H1 (cell line): ENCODE measurements at regions not wholly inside any gene's neighbourhood (a gene's known extent, or its start where the extent isn't known, plus 50 kb on each side); places are given as distances from the start of the nearest gene placed in this dataset.

Experiments
- CTCF ChIA-PET: fragments of 300-600 bp; sonication (Branson Sonifier 250); formaldehyde crosslinking; loops from one replicate; lab custom pipeline; 2021; ENCODE audit not compliant: partially characterized antibody; lab: Charles Lee
- POLR2A ChIA-PET: fragments of 300-600 bp; sonication (Branson Sonifier 250); formaldehyde crosslinking; loops from one replicate; lab custom pipeline; 2021; ENCODE audit warnings: inconsistent platforms; ENCODE audit not compliant: partially characterized antibody; lab: Charles Lee
- DNase-seq, 2 experiments: peaks; one replicate each; pipeline versions ENCODE4 v3.0.0 to v3.0.0-alpha.2; 2010 to 2022; ENCODE audit warnings: low spot score in 2 of 2, low read depth in 1 of 2, mixed read lengths in 1 of 2
- FAIRE-seq: peaks from 2 replicates; lab custom pipeline; 2011; peaks lifted over from hg19 to GRCh38; lab: Jason Lieb, UNC
- H2AFZ ChIP-seq: 2 replicates; pipeline ENCODE4 v1.8.1; 2012; ENCODE audit warnings: low read length, inconsistent platforms
- H2AK5ac ChIP-seq: 2 replicates; pipeline ENCODE4 v1.6.1; 2013; ENCODE audit warnings: low read depth, low read length
- H2BK120ac ChIP-seq: replicated peaks from 2 replicates; pipeline ENCODE3; 2013; ENCODE audit warnings: low read depth, low read length, inconsistent platforms
- H2BK12ac ChIP-seq: 2 replicates; pipeline ENCODE4 v1.6.1; 2013; ENCODE audit warnings: low read depth, low read length
- H2BK15ac ChIP-seq: 2 replicates; pipeline ENCODE4 v1.6.1; 2013; ENCODE audit warnings: low read length
- H2BK20ac ChIP-seq: 2 replicates; pipeline ENCODE4 v1.6.1; 2013; ENCODE audit warnings: low read length
- H2BK5ac ChIP-seq: 2 replicates; pipeline ENCODE4 v1.6.1; 2013; ENCODE audit warnings: low read depth, low read length
- H3K14ac ChIP-seq: 2 replicates; pipeline ENCODE4 v1.6.1; 2013; ENCODE audit warnings: inconsistent platforms; ENCODE audit not compliant: insufficient read length
- H3K18ac ChIP-seq: 2 replicates; pipeline ENCODE4 v1.6.1; 2013; ENCODE audit warnings: low read length; ENCODE audit errors: extremely low read depth
- H3K23ac ChIP-seq: 2 replicates; pipeline ENCODE4 v1.6.1; 2013; ENCODE audit warnings: inconsistent platforms; ENCODE audit not compliant: insufficient read length
- H3K23me2 ChIP-seq: 2 replicates; pipeline ENCODE4 v1.6.1; 2013; ENCODE audit warnings: low read depth, low read length
- H3K27ac ChIP-seq: 2 replicates; pipeline ENCODE4 v1.6.1; 2011; ENCODE audit warnings: low read depth, low read length, inconsistent platforms
- H3K27me3 ChIP-seq, 4 experiments: replicated peaks in 1 of 4; 1 replicate in 1 of 4; 2 replicates in 3 of 4; pipeline versions ENCODE4 v1.6.1 to v1.8.1; 2011 to 2013; ENCODE audit warnings: low read length in 3 of 4, mild to moderate bottlenecking in 3 of 4, inconsistent platforms in 2 of 4, mixed read lengths in 2 of 4, moderate library complexity in 1 of 4; ENCODE audit not compliant: control insufficient read depth in 3 of 4, insufficient read depth in 3 of 4; ENCODE audit errors: extremely low read depth in 1 of 4
- H3K36me3 ChIP-seq, 4 experiments: 2 replicates each; pipeline versions ENCODE4 v1.6.1 to v1.8.1; 2011 to 2013; ENCODE audit warnings: mild to moderate bottlenecking in 4 of 4, low read length in 3 of 4, moderate library complexity in 2 of 4, control low read depth in 1 of 4, inconsistent platforms in 1 of 4; ENCODE audit not compliant: insufficient read depth in 4 of 4, control insufficient read depth in 2 of 4
- H3K4ac ChIP-seq: replicated peaks from 2 replicates; pipeline ENCODE3; 2013; ENCODE audit warnings: low read length, low read depth, mixed read lengths, inconsistent platforms; ENCODE audit not compliant: insufficient read length
- H3K4me1 ChIP-seq, 4 experiments: replicated peaks in 1 of 4; 1 replicate in 1 of 4; 2 replicates in 3 of 4; pipeline versions ENCODE4 v1.6.1 to v1.8.1; 2011 to 2013; ENCODE audit warnings: low read length in 3 of 4, inconsistent platforms in 2 of 4, mixed read lengths in 1 of 4; ENCODE audit not compliant: insufficient read depth in 4 of 4, control insufficient read depth in 3 of 4
- H3K4me2 ChIP-seq, 2 experiments: 2 replicates each; pipeline versions ENCODE4 v1.6.1 to v1.8.1; 2011 to 2013; ENCODE audit warnings: low read depth in 2 of 2, low read length in 2 of 2, control low read depth in 1 of 2, inconsistent platforms in 1 of 2, mild to moderate bottlenecking in 1 of 2; ENCODE audit not compliant: insufficient read depth in 1 of 2
- H3K4me3 ChIP-seq, 4 experiments: fragments of 200-600, 300-600 bp in 1 of 4; sonication (generic), shearing (Covaris generic), sonication (Bioruptor Twin) in 1 of 4; 2 replicates each; pipeline versions ENCODE4 v1.5.1 to v1.8.1; 2011 to 2016; ENCODE audit warnings: low read length in 4 of 4, low read depth in 3 of 4, control low read depth in 2 of 4, inconsistent platforms in 2 of 4, mild to moderate bottlenecking in 2 of 4, mixed read lengths in 1 of 4, moderate library complexity in 1 of 4; ENCODE audit not compliant: insufficient read depth in 2 of 4; ENCODE audit errors: extremely low read depth in 1 of 4
- H3K56ac ChIP-seq: replicated peaks from 2 replicates; pipeline ENCODE3; 2013; ENCODE audit warnings: low read depth, mild to moderate bottlenecking, mixed read lengths, low read length, inconsistent platforms; ENCODE audit not compliant: insufficient read length
- H3K79me1 ChIP-seq: 2 replicates; pipeline ENCODE4 v1.6.1; 2013; ENCODE audit warnings: low read depth, low read length, control low read depth
- H3K79me2 ChIP-seq, 2 experiments: 2 replicates each; pipeline versions ENCODE4 v1.6.1 to v1.8.1; 2012 to 2013; ENCODE audit warnings: low read length in 2 of 2, mild to moderate bottlenecking in 2 of 2, inconsistent platforms in 1 of 2; ENCODE audit not compliant: insufficient read depth in 2 of 2, control insufficient read depth in 1 of 2
- H3K9ac ChIP-seq, 4 experiments: replicated peaks in 1 of 4; 1 replicate in 1 of 4; 2 replicates in 3 of 4; pipeline versions ENCODE4 v1.6.1 to v1.8.1; 2011 to 2013; ENCODE audit warnings: low read depth in 3 of 4, low read length in 3 of 4, control low read depth in 2 of 4, mild to moderate bottlenecking in 2 of 4, moderate library complexity in 2 of 4, inconsistent platforms in 1 of 4; ENCODE audit errors: extremely low read depth in 1 of 4
- H3K9me3 ChIP-seq, 2 experiments: 2 replicates each; pipeline versions ENCODE4 v1.6.1 to v1.8.1; 2012 to 2013; ENCODE audit warnings: mild to moderate bottlenecking in 2 of 2, moderate library complexity in 2 of 2, control low read depth in 1 of 2, inconsistent platforms in 1 of 2, low read depth in 1 of 2, low read length in 1 of 2, mixed read lengths in 1 of 2; ENCODE audit not compliant: insufficient read depth in 2 of 2
- H4K20me1 ChIP-seq, 2 experiments: replicated peaks in 1 of 2; 2 replicates each; pipeline versions ENCODE3 to v1.8.1; 2011 to 2013; ENCODE audit warnings: inconsistent platforms in 2 of 2, low read length in 2 of 2, mild to moderate bottlenecking in 1 of 2; ENCODE audit not compliant: insufficient read depth in 2 of 2, control insufficient read depth in 1 of 2
- H4K5ac ChIP-seq: 2 replicates; pipeline ENCODE4 v1.6.1; 2013; ENCODE audit warnings: low read length, low read depth, mixed read lengths, inconsistent platforms; ENCODE audit not compliant: insufficient read length
- H4K8ac ChIP-seq: 2 replicates; pipeline ENCODE4 v1.8.0; 2013; ENCODE audit warnings: mild to moderate bottlenecking, moderate library complexity, low read length, inconsistent platforms; ENCODE audit not compliant: insufficient read depth; ENCODE audit errors: extremely low read depth
- H4K91ac ChIP-seq: replicated peaks from 2 replicates; pipeline ENCODE3; 2013; ENCODE audit warnings: low read length, mixed read lengths, inconsistent platforms; ENCODE audit not compliant: insufficient read length
- CBX8 ChIP-seq: fragments of 300-800, 300-1000 bp; sonication (generic); IDR thresholded peaks from 2 replicates; pipeline ENCODE4 v1.7.1; 2016; ENCODE audit warnings: low read depth, low read length, borderline replicate concordance
- GTF2F1 ChIP-seq: IDR thresholded peaks from 2 replicates; pipeline ENCODE4 v1.6.1; 2012; ENCODE audit warnings: low read depth, low read length, improper control_type of control experiment, borderline replicate concordance
- HDAC6 ChIP-seq: IDR thresholded peaks from one replicate; pipeline ENCODE4 v1.7.1; 2012; ENCODE audit warnings: low read depth, mild to moderate bottlenecking, inconsistent platforms, low read length, moderate library complexity
- TAF7 ChIP-seq: optimal IDR thresholded peaks from 2 replicates; pipeline ENCODE3; 2011; ENCODE audit warnings: low read depth, mild to moderate bottlenecking, inconsistent platforms, low read length, moderate library complexity, borderline replicate concordance
- WGBS, 2 experiments: shearing (Covaris generic) in 1 of 2; methylation state at CpG; one replicate each; pipeline versions ENCODE4 v1.1.6 to v1.1.7; 2013 to 2015; ENCODE audit warnings: low lambda C conversion rate in 2 of 2, mixed read lengths in 2 of 2, inconsistent platforms in 1 of 2, low coverage in 1 of 2, missing lambda C conversion rate in 1 of 2; ENCODE audit not compliant: insufficient replicate concordance in 2 of 2, insufficient coverage in 1 of 2, insufficient read length in 1 of 2; ENCODE audit errors: extremely low coverage in 1 of 2, missing lambda C conversion rate in 1 of 2; 5-methylcytosine and 5-hydroxymethylcytosine counted together
- TF ChIP-seq, protein P1 (sequence below), 3 experiments: IDR thresholded peaks; 1 replicate in 2 of 3; 2 replicates in 1 of 3; pipeline versions ENCODE4 v1.5.1 to v1.6.1; 2011; ENCODE audit warnings: low read length in 3 of 3, mild to moderate bottlenecking in 3 of 3, inconsistent platforms in 2 of 3, low read depth in 1 of 3, moderate library complexity in 1 of 3; ENCODE audit not compliant: insufficient read depth in 1 of 3; ENCODE audit errors: control extremely low read depth in 1 of 3
- TF ChIP-seq, protein P2 (sequence below): IDR thresholded peaks from 2 replicates; pipeline ENCODE4 v1.6.1; 2012; ENCODE audit warnings: low read length, inconsistent platforms

DNA sequence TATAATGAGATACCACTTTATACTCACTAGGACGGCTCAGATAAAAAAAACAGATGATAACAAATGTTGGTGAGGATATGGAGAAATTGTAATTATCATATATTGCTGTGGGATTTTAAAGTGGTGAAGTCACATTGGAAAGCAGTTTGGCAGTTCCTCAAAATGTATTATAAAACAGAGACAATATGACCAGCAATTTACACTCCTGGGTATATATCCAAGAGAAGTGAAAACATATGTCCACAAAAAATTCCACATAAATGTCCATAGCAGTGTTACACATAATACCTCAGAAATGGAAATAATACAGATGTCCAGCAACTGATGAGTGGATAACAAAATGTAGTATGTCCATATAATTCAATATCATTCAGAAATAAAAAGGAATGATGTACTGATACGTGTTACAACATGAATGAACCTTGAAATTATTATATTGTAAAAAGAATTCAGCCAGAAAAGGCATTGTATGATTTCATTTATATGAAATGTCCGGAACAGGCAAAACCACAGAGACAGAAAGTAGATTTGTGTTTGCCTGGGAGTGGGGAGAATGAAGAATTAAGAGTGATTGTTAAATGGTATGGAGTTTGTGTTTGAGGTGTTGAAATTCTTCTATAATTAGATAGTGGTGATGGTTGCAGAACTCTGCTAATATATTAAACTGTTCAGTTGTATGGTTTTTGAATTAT, 220.9 kb downstream of the SLC7A11 start:
- no peak overlapping the region for H3K14ac ChIP-seq
- no peak for FAIRE-seq
- TF ChIP-seq, protein P1, sequence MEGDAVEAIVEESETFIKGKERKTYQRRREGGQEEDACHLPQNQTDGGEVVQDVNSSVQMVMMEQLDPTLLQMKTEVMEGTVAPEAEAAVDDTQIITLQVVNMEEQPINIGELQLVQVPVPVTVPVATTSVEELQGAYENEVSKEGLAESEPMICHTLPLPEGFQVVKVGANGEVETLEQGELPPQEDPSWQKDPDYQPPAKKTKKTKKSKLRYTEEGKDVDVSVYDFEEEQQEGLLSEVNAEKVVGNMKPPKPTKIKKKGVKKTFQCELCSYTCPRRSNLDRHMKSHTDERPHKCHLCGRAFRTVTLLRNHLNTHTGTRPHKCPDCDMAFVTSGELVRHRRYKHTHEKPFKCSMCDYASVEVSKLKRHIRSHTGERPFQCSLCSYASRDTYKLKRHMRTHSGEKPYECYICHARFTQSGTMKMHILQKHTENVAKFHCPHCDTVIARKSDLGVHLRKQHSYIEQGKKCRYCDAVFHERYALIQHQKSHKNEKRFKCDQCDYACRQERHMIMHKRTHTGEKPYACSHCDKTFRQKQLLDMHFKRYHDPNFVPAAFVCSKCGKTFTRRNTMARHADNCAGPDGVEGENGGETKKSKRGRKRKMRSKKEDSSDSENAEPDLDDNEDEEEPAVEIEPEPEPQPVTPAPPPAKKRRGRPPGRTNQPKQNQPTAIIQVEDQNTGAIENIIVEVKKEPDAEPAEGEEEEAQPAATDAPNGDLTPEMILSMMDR (IDR thresholded peaks at IDR 0.05; ENCODE audit: control extremely low read depth in 1 of 3, insufficient read depth in 1 of 3, low read depth in 1 of 3, low read length in 3 of 3) = no peak
- TF ChIP-seq CBX8 (no peak), TAF7 (no peak), HDAC6 (no peak), GTF2F1 (no peak)
- TF ChIP-seq, protein P2, sequence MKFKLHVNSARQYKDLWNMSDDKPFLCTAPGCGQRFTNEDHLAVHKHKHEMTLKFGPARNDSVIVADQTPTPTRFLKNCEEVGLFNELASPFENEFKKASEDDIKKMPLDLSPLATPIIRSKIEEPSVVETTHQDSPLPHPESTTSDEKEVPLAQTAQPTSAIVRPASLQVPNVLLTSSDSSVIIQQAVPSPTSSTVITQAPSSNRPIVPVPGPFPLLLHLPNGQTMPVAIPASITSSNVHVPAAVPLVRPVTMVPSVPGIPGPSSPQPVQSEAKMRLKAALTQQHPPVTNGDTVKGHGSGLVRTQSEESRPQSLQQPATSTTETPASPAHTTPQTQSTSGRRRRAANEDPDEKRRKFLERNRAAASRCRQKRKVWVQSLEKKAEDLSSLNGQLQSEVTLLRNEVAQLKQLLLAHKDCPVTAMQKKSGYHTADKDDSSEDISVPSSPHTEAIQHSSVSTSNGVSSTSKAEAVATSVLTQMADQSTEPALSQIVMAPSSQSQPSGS = no peak

More for the DNA sequence above, 220.9 kb downstream of the SLC7A11 start:
- ChIA-PET POLR2A (no interaction called here), CTCF (no interaction called here)
- no peak overlapping the region for H3K4me3 ChIP-seq
- DNase-seq = no peak
- no peaks in the 10 kb centered on the region for H3K4me1 ChIP-seq
- H2BK12ac ChIP-seq = no peak overlapping the region
- H4K91ac ChIP-seq = no peak overlapping the region
- no peak overlapping the region for H3K4ac ChIP-seq
- H2BK5ac ChIP-seq = no peak overlapping the region
- H4K8ac ChIP-seq = no peak overlapping the region
- no peaks in the 10 kb centered on the region for H3K79me2 ChIP-seq
- 53% methylated on average over 3 of the region's 3 CpGs; no CpG with 5 or more reads in 1 of the 2 experiments for WGBS, 2 experiments
- no peaks in the 10 kb centered on the region for H3K27me3 ChIP-seq
- no peaks in the 10 kb centered on the region for H3K36me3 ChIP-seq
- no peaks in the 10 kb centered on the region for H3K79me1 ChIP-seq
- H3K9ac ChIP-seq = no peak overlapping the region
- H2BK20ac ChIP-seq = no peak overlapping the region
- H4K5ac ChIP-seq = no peak overlapping the region
- H2AK5ac ChIP-seq = no peak overlapping the region
- no peaks in the 10 kb centered on the region for H4K20me1 ChIP-seq
- no peak overlapping the region for H3K23ac ChIP-seq
- no peak overlapping the region for H3K56ac ChIP-seq
- no peak overlapping the region for H2BK120ac ChIP-seq
- no peak overlapping the region for H2AFZ ChIP-seq
- H3K9me3 ChIP-seq = no peaks in the 10 kb centered on the region
- no peak overlapping the region for H3K27ac ChIP-seq
- no peak overlapping the region for H3K4me2 ChIP-seq
- no peaks in the 10 kb centered on the region for H3K23me2 ChIP-seq
- H3K18ac ChIP-seq = no peak overlapping the region
- H2BK15ac ChIP-seq = no peak overlapping the region
